CD4-positive, alpha-beta T cell treated with Interleukin-2 at 100 ng/mL for 4 hours (primary cell): ENCODE measurements at regions not wholly inside any gene's neighbourhood (a gene's known extent, or its start where the extent isn't known, plus 50 kb on each side); places are given as distances from the start of the nearest gene placed in this dataset.
"Not testable (repeated sequence)": the region's sequence is repeated elsewhere in the genome, so short reads cannot be mapped to it uniquely, and the experiment has no call there.

Experiments
- DNase-seq: peaks from one replicate; pipeline ENCODE4 v3.0.0-alpha.2; 2020; ENCODE audit warnings: low spot score

DNA sequence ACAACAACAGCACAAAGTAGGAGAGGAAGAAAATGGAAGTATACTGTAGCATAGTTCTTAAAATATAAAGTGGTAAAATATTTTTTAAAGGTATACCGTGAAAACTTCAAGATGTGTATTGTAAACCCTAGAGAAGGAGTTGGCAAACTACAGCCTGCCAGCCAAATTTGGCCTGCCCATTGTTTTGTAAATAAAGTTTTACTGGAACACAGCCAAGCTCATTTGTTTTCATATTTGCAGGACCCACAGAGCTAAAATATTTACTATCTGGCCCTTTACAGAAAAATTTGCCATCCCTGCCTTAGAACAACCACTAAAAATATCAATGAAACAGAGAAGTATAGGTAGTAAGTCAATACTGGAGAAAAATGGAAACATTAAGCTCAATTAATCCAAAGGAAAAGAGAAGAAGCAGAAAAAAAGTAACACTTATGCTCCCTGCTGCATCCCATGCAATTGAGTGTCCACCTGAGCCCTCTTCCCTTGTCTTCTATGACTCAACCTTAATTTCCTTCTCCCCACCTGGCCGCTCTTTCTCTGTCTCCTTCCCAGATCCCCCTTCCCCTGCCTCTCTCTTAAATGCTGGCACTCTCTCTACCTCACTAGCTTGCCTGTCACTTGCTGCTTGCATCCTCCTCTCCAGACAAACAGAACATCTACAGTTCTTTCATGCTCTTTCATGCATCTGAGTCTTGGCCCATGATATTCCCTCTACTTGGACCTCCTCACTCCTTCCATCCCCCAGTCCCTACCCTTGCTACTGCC, 50.6 kb upstream of the FER start:
- DNase-seq = no peak

GRCh38 chr5:108696407-108696806, 51.3 kb upstream of the FER start:
- no peak for DNase-seq

DNA sequence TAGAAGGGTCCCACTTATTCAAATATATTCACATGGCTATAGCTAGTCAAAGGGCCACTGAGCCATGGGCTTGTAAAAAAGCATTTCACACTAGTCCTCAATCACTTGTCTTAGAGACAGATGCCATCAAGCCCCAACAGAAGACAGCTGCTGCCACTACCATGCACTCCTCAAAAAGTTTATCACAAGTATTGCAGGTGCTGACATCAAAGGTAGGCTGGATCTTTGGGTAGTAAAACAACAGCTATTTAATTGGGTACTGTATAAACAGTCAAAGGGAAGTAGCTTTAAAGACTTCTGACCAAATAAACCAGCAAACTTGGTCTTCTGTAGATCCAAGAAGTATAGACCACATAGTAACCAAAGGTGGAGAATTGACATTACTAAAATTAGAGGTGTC, 59.2 kb upstream of the FER start:
- no peak for DNase-seq

- no peak for DNase-seq
Observed at GRCh38 chr5:108687595-108688200, 60.0 kb upstream of the FER start.

- no peak for DNase-seq
Observed at GRCh38 chr5:108686676-108687075, 61.0 kb upstream of the FER start.

DNA sequence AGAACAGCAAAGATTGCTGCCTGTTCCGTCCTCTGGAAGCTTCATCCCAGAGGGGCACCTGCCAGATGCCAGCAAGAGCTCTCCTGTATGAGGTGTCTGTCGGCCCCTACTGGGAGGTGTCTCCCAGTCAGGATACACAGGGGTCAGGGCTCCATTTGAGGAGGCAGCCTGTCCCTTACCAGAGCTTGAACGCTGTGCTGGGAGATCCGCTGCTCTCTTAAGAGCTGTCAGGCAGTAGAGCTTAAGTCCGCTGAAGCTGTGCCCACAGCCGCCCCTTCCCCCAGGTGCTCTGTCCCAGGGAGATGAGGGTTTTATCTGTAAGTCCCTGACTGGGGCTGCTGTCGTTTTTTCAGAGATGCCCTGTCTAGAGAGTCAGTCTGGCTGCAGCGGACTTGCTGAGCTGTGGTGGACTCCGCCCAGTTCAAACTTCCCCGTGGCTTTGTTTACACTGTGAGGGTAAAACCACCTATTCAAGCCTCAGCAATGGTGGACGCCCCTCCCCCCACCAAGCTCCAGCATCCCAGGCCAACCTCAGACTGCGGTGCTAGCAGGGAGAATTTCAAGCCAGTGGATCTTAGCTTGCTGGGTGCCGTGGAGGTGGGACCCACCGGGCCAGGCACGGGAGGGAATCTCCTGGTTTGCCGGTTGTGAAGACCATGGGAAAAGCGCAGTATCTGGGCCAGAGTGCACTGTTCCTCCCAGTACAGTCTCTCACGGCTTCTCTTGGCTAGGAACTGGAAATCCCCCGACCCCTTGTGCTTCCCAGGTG, 62.1 kb upstream of the FER start:
- not testable (repeated sequence) for DNase-seq

- DNase-seq = peak; percentile 47
Observed at GRCh38 chr5:108681079-108681921, 66.4 kb upstream of the FER start.

DNA sequence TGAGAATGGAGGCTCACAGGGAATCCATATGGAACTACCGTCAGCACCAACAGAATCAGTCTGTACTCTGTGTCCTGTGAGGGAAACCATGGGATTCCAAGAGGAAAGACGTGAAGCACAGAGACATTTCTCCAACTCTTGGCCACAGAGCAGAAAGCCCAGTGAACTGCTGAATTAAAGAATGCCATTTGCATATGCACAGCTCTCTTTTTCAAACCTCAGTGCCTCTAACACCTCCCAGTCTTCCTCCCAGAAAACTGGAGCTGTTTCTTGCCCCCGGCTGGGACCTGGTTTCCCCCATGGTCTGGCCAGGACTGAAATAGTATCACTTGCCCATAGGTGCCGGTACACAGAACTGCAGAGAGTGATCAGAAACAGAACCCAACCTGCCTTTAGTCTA, 69.6 kb upstream of the FER start:
- DNase-seq = no peak

- no peak for DNase-seq
Observed at GRCh38 chr5:108675736-108676135, 72.0 kb upstream of the FER start.

DNA sequence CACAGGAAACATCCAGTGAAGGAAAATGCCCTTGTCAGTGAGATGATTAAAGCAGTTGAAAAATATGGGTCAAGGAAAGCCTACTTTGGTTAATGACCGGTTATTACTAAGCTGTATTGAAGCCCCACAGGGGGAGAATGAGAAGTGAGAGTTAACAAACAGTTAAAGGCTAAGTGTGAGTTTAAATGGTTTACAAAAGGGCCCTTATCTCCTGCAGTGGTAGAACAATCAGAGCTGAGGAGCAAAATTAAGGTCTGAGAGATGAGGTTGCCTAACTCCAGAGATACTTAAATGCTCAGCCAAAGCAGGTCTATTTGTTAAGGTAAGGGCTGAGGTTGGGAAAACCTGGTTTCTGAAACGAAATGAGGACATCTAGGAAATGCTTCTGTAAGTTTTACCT, 75.1 kb upstream of the FER start:
- DNase-seq = no peak

DNA sequence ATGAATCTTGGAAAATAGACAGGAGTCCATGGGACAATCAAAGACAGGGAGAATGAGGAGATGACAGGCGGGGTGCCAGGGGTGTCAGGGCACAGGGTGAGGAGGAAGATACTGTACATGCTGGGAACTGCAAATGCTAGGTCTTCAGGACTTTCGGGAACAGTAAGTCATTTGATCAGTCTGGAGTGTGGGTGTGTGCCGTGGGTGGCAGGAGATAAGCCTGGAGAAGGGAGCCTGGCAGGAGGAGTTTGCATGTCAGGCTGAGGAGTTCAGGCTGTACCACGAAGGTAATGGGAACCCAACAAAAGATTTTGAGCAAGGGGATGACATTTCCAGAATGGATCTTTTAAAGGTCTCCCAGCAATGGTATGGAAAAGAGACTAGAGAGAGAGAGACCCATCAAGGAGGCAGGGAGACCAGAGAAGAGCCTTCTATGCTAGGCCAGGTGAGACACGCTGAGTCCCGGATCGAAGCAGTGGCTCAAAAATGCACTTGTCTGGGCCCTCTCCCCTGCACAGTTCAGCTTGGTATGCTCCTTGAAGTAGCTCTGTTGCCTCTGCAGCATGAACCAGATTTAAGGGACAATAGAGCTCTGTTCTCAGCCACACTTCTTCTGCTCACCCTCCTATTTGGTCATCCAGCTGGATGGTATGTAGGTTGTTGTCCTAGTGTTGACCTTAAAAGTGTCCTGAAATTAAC, 77.0 kb upstream of the FER start:
- DNase-seq = no peak

DNA sequence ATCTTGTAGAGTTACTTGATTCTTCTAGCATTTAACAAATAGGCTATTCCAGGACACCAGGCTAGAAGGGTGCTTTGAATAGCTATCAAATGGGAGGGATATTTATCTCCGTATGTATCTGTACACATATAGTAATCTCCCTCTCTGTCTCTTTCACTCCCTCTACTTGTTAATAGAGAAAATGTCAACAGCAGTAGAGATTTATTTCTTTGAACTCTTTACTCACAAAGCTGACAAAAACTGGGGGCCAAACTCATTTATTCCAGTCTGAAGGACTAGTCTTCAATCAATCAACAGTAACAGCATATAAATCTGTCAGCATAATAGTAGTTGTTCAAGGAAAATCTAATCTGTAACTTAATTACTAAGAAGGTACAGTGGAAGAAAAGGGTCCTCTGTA, 78.2 kb upstream of the FER start:
- DNase-seq = no peak

- DNase-seq = no peak
Observed at GRCh38 chr5:108661590-108662219, 86.0 kb upstream of the FER start.

DNA sequence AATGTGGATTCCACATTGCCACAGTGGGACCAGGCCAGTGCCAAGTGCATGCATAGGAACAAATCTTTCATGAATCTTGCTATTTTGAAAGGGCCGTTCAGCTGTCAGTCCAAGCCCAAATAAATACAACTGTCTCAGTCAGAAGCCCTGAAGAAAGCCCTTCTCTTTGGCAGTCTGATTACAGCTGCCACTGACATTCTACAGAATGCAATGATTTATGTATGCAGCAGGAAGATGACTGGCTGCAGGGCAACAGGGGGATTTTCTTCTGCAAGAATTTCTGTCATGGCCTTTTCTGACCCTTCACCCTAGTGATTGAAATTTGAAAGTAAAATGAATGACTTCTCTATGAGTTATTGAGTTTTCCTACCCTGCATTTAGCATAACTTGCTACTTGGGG, 86.7 kb upstream of the FER start:
- no peak for DNase-seq

DNA sequence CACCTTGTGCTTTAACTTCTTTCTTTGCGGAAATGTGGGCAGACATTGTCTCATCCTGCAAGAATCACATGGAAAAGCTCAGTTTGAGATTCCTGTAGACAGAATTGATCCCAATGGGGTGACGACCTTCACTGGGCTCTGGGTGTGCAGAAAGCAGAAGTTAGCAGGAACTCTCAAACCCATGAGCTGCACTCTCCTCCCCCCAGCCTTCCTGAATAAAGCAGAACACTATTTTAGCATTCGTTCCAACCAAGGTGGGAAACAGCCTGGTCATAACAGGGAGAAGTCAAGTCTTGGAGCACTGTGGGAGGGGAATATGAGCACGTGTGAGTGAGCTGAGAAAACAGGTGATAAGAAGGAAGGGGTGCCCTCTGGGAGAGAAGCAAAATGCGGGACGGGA, 87.4 kb upstream of the FER start:
- DNase-seq = no peak

- no peak for DNase-seq
Observed at GRCh38 chr5:108659531-108659930, 88.2 kb upstream of the FER start.

- DNase-seq = no peak
Observed at GRCh38 chr5:108655750-108656450, 91.8 kb upstream of the FER start.

DNA sequence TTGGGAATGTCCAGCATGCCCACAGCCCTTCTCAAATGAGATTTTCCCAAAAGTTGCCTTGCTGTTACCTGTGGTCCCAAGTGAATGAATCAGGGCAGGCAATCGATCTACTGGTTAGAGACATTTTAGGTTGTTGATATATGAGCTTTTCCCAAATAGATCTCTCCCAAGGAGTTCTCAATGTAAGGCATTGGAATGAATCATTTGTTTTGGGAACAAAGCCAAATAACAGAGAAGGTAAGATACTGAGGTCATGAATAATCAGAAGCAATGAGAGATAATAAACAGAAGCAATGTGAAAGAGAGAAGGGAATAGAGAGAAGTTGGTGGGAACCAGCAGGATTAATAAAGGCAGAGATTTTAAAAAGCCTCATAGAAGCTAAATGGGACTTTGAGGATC, 93.6 kb upstream of the FER start:
- DNase-seq = no peak

DNA sequence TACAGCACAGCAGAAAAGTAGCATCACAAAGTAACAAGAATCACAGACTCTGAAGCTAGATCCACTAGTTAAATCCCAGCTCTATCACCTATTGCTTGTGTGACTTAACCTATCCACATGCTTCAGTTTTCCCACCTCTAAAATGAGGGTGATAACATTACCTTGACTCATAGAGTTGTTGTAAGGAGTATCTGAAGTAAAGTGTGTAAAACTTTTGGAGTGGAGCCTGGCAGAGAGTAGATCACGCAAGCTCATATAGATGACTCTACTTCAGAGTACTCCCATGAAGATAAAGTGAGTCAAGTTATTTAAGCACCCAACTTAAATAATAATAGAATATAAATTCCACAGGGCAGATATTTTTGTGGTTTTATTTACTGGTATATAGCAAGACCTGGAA, 94.5 kb upstream of the FER start:
- DNase-seq = no peak

GRCh38 chr5:108650997-108651396, 96.7 kb upstream of the FER start:
- DNase-seq = no peak

DNA sequence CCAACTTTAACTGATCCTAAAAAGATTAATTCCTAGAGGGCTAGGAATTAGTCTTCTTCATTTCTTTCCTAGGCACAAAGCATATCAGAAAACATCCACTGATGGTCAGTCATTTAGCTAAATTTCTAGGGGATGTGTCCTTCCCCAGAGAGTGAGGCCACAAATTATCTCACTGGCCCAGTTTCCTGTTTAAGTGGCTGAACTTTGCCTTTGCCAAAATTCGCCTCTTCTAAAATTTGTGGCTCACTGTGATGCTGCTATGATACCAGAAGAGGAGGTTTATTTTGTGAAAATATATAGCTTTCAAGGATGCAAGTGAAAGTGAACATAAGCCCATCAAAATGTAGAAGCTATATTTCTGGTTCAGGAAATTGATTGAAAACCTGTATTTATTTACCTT, 98.1 kb upstream of the FER start:
- no peak for DNase-seq
